ENCODE measurements at regions not wholly inside any gene's neighbourhood (a gene's known extent, or its start where the extent isn't known, plus 50 kb on each side); places are given as distances from the start of the nearest gene placed in this dataset.

DNA sequence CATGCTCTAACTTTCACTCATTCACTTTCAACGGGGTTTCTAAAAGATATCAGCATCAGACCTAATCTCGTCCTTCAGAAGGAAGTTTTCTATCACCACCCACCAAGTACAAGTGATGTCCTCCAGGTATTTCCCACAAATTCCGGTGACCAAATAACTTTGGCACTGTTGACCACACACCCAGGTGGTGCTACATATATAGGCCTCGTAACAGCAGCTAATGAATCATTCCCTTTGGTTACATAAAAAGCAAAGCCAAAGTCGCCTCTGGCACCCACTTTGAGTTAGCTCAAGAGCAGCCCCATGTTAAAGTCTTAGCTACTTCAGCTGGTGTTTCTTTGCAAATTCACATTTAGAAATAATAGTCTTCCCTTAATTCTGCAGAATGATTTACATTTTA lies 138.2 kb upstream of the OSR1 start:
- no peak for TF ChIP-seq CTCF (IDR thresholded peaks at IDR 0.05; ENCODE audit: low read length)
- no peak for TF ChIP-seq EZH2 (IDR thresholded peaks at IDR 0.05; ENCODE audit: borderline replicate concordance, low read length)

All from OCI-LY1 (cell line).